MCF 10A (cell line): ENCODE measurements at regions not wholly inside any gene's neighbourhood (a gene's known extent, or its start where the extent isn't known, plus 50 kb on each side); places are given as distances from the start of the nearest gene placed in this dataset.

ENCODE experiments used
- BruUV-seq: library from RNA; stranded (reverse); fragments of 400-500 nt; replicated peaks from 2 replicates; lab custom pipeline; 2021; lab: Mats Ljungman, UMichigan
- CTCF ChIA-PET: fragments of 300-600 bp; sonication (Branson Sonifier 250); formaldehyde crosslinking; extraction: SDS; loops from one replicate; lab custom pipeline; 2021; ENCODE audit warnings: antibody characterized with exemption, inconsistent platforms; lab: Yijun Ruan, JAX
- POLR2A ChIA-PET: fragments of 300-600, 350-650 bp; sonication (Branson Sonifier 250); formaldehyde crosslinking; extraction: SDS; loops from one replicate; lab custom pipeline; 2020; ENCODE audit warnings: antibody characterized with exemption, inconsistent platforms; lab: Yijun Ruan, JAX
- DNase-seq: peaks from one replicate; pipeline ENCODE4 v3.0.0-alpha.2; 2018; ENCODE audit not compliant: unreplicated experiment
- H3K27ac Mint-ChIP-seq: one replicate; pipeline ENCODE4 v1.8.0; 2022; ENCODE audit warnings: mild to moderate bottlenecking, low read depth, mixed read lengths; ENCODE audit not compliant: unreplicated experiment
- H3K27me3 Mint-ChIP-seq: one replicate; pipeline ENCODE4 v1.8.0; 2022; ENCODE audit warnings: mixed read lengths; ENCODE audit not compliant: insufficient read depth, unreplicated experiment
- H3K36me3 Mint-ChIP-seq: one replicate; pipeline ENCODE4 v1.8.0; 2022; ENCODE audit warnings: mild to moderate bottlenecking, moderate library complexity, mixed read lengths; ENCODE audit not compliant: insufficient read depth, unreplicated experiment
- H3K4me1 Mint-ChIP-seq: one replicate; pipeline ENCODE4 v1.8.0; 2022; ENCODE audit warnings: mixed read lengths; ENCODE audit not compliant: insufficient read depth, unreplicated experiment
- H3K4me3 Mint-ChIP-seq: one replicate; pipeline ENCODE4 v1.8.0; 2022; ENCODE audit warnings: mild to moderate bottlenecking, moderate library complexity, mixed read lengths; ENCODE audit not compliant: unreplicated experiment
- H3K9me3 Mint-ChIP-seq: one replicate; pipeline ENCODE4 v1.8.0; 2022; ENCODE audit warnings: mixed read lengths; ENCODE audit not compliant: unreplicated experiment
- intact Hi-C: fragments of 100-400 bp; cut with micrococcal nuclease; formaldehyde crosslinking; loops from 2 replicates; pipeline ENCODE4 v1.14.1; 2022
- TF ChIP-seq, protein P1 (sequence below): fragments of 200-600 bp; IDR thresholded peaks from one replicate; pipeline ENCODE4 v1.8.0; 2022; ENCODE audit warnings: antibody characterized with exemption, mild to moderate bottlenecking; ENCODE audit not compliant: unreplicated experiment

DNA sequence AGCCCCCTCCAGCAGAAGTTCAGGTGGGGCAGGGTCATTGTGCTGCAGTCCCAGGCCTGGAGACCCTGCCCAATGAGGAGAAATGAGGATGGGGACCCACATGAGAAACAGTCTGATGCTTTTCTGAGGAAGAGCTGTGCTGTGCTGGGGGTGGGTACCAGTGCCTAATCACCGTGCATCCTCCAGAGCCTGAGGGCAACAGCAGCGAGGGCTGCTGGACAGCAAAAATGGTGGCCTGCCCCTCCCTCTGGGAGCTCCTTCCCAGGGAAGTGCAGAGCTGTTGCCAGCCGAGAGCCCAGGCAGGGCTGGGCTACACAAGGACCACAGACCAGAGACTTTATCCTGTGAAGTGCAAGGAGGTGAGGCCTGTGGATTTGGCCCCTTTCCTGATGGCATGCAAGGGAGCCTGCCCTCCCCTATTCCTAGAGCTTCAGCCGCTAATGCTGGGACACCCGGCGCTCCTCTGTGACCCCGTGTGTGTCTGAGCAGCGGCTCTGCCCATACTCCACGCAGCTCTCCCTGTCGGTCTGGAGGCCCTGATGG, 134.8 kb downstream of the DSEL start:
- CTCF ChIA-PET, result interaction anchor here (0.9 kb wide), 1 partner anchor 14 kb away, joined by 3 read pairs; no protein-coding TSS in a partner anchor
- peaks cover 5% of the 10 kb centered on the region for H3K36me3 Mint-ChIP-seq

DNA sequence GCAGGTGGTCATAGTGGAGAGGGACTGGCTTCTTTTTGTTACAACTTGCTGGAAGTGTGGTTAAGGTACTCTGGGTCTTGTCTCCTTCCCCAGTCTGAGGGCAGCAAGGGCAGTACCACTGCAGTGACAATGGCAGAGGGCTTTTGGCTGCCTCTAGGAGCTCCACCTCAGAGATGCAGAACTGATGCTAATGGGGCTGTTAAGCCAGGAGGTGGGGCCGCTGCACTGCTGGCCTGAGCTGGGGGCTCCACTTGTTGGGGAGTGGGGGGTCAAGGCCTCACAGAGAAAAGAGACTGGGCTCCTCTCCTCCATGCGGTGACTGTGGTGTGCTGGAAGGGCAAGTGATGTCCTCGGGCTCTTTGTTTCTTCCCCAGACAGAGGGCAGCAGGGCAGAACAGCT, 135.7 kb downstream of the DSEL start:
- Mint-ChIP-seq H3K27ac (no peak overlapping the region), H3K9me3 (peaks cover 7% of the 10 kb centered on the region), H3K4me3 (no peak overlapping the region), H3K4me1 (peaks cover 7% of the 10 kb centered on the region), H3K27me3 (no peaks in the 10 kb centered on the region), H3K36me3 (peaks cover 5% of the 10 kb centered on the region)
- CTCF ChIA-PET, result no interaction called here
- DNase-seq, result no peak
- POLR2A ChIA-PET, result no interaction called here
- TF ChIP-seq, protein P1, sequence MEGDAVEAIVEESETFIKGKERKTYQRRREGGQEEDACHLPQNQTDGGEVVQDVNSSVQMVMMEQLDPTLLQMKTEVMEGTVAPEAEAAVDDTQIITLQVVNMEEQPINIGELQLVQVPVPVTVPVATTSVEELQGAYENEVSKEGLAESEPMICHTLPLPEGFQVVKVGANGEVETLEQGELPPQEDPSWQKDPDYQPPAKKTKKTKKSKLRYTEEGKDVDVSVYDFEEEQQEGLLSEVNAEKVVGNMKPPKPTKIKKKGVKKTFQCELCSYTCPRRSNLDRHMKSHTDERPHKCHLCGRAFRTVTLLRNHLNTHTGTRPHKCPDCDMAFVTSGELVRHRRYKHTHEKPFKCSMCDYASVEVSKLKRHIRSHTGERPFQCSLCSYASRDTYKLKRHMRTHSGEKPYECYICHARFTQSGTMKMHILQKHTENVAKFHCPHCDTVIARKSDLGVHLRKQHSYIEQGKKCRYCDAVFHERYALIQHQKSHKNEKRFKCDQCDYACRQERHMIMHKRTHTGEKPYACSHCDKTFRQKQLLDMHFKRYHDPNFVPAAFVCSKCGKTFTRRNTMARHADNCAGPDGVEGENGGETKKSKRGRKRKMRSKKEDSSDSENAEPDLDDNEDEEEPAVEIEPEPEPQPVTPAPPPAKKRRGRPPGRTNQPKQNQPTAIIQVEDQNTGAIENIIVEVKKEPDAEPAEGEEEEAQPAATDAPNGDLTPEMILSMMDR, result no peak
- intact Hi-C loops, result no loop called here
- no TSS peak for BruUV-seq

More for the DNA sequence above, 134.8 kb downstream of the DSEL start:
- no TSS peak for BruUV-seq
- Mint-ChIP-seq H3K4me1 (peaks cover 15% of the 10 kb centered on the region), H3K27ac (no peak overlapping the region), H3K9me3 (peaks cover 7% of the 10 kb centered on the region), H3K27me3 (no peaks in the 10 kb centered on the region), H3K4me3 (no peak overlapping the region)
- POLR2A ChIA-PET, result no interaction called here
- intact Hi-C loops, result no loop called here
- no peak for DNase-seq
- TF ChIP-seq, protein P1, result no peak

DNA sequence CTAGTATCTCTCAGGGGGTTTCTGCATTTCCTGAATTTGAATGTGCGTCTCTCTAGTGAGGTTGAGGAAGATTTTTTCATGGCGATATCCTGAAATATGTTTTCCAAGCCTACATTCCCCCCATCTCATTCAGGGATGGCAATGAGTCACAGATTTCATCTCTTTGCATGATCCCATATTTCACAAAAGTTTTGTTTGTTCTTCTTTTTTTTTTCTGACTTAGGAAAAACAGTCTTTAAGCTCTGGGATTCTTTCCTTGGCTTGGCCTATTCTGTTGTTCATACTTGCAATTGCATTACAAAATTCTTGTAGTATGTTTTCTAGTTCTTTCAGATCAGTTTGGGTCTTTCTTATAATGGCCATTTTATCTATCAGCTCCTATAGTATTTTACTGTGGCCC, 136.5 kb downstream of the DSEL start:
- Mint-ChIP-seq H3K4me3 (no peak overlapping the region), H3K4me1 (no peaks in the 10 kb centered on the region), H3K27ac (no peak overlapping the region), H3K9me3 (peaks cover 7% of the 10 kb centered on the region), H3K36me3 (peaks cover 5% of the 10 kb centered on the region), H3K27me3 (no peaks in the 10 kb centered on the region)
- ChIA-PET CTCF (interaction anchor here (0.6 kb wide), 1 partner anchor 99 kb away, joined by 3 read pairs; no protein-coding TSS in a partner anchor), POLR2A (interaction anchor here (0.6 kb wide), 1 partner anchor 52 kb away, joined by 3 read pairs; no protein-coding TSS in a partner anchor)
- no TSS peak for BruUV-seq
- intact Hi-C loops, result loop anchor here (10.0 kb wide), 1 partner anchor 65 kb away; no protein-coding TSS in a partner anchor
- no peak for DNase-seq
- TF ChIP-seq, protein P1, result no peak

DNA sequence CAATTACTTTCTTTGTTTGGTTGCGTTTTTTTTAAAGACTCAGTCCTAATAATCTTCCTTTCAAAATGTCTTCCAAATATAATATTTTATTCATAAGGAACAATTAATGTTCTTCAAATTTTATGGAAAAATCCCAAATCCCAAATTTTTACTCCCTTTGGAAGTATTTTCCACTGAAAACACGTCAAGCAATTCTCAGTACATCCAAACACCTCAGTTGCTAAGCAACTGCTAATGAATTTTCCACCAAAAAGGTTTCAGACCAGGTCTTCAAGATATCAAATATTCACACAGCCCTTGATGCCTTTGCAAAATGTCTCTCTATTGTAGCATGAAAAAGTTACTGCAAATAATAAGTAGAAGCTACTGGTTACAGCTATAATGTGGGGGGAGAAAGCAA, 140.1 kb downstream of the DSEL start:
- Mint-ChIP-seq H3K36me3 (peaks cover 5% of the 10 kb centered on the region), H3K4me1 (no peaks in the 10 kb centered on the region), H3K27me3 (no peaks in the 10 kb centered on the region), H3K9me3 (peaks cover 7% of the 10 kb centered on the region), H3K4me3 (no peak overlapping the region), H3K27ac (no peak overlapping the region)
- intact Hi-C loops, result loop anchor here (10.0 kb wide), 1 partner anchor 62 kb away; no protein-coding TSS in a partner anchor
- ChIA-PET CTCF (no interaction called here), POLR2A (no interaction called here)
- DNase-seq, result no peak
- TF ChIP-seq, protein P1, result no peak
- no TSS peak for BruUV-seq
